ENCODE measurements at regions not wholly inside any gene's neighbourhood (a gene's known extent, or its start where the extent isn't known, plus 50 kb on each side); places are given as distances from the start of the nearest gene placed in this dataset.

GRCh38 chr18:43482136-43482535, 204.8 kb upstream of the SYT4 start:
- DNase-seq (ENCODE audit: low read depth) = no peak

- no peak for DNase-seq (ENCODE audit: low read depth)
Measured at GRCh38 chr18:43482600-43482999, 205.3 kb upstream of the SYT4 start.

- DNase-seq (ENCODE audit: low read depth) = no peak
Measured at GRCh38 chr18:43484710-43485109, 207.4 kb upstream of the SYT4 start.

- DNase-seq (ENCODE audit: low read depth) = no peak
Measured at GRCh38 chr18:43485545-43485963, 208.3 kb upstream of the SYT4 start.

GRCh38 chr18:43486462-43486861, 209.2 kb upstream of the SYT4 start:
- no peak for DNase-seq (ENCODE audit: low read depth)

- DNase-seq (ENCODE audit: low read depth) = no peak
Measured at GRCh38 chr18:43501099-43501498, 223.8 kb upstream of the SYT4 start.

- no peak for DNase-seq (ENCODE audit: low read depth)
Measured at GRCh38 chr18:43506935-43507334, 229.6 kb upstream of the SYT4 start.

- DNase-seq (ENCODE audit: low read depth) = no peak
Measured at GRCh38 chr18:43507842-43508481, 230.7 kb upstream of the SYT4 start.

GRCh38 chr18:43514747-43515146, 237.5 kb upstream of the SYT4 start:
- no peak for DNase-seq (ENCODE audit: low read depth)

- DNase-seq (ENCODE audit: low read depth) = no peak
Measured at GRCh38 chr18:43515481-43515880, 238.2 kb upstream of the SYT4 start.

- DNase-seq (ENCODE audit: low read depth) = no peak
Measured at GRCh38 chr18:43524260-43524659, 247.0 kb upstream of the SYT4 start.

- DNase-seq (ENCODE audit: low read depth) = no peak
Measured at GRCh38 chr18:43525169-43525568, 247.9 kb upstream of the SYT4 start.

GRCh38 chr18:43526426-43527145, 249.3 kb upstream of the SYT4 start:
- DNase-seq (ENCODE audit: low read depth) = no peak

GRCh38 chr18:43531438-43531837, 254.1 kb upstream of the SYT4 start:
- no peak for DNase-seq (ENCODE audit: low read depth)

GRCh38 chr18:43533371-43533770, 256.1 kb upstream of the SYT4 start:
- DNase-seq (ENCODE audit: low read depth) = no peak

- DNase-seq (ENCODE audit: low read depth) = no peak
Measured at GRCh38 chr18:43534511-43534910, 257.2 kb upstream of the SYT4 start.

- DNase-seq (ENCODE audit: low read depth) = no peak
Measured at GRCh38 chr18:43539862-43540261, 262.6 kb upstream of the SYT4 start.

GRCh38 chr18:43542016-43542415, 264.7 kb upstream of the SYT4 start:
- no peak for DNase-seq (ENCODE audit: low read depth)

- DNase-seq (ENCODE audit: low read depth) = no peak
Measured at GRCh38 chr18:43543236-43543635, 265.9 kb upstream of the SYT4 start.

- DNase-seq (ENCODE audit: low read depth) = no peak
Measured at GRCh38 chr18:43547456-43547855, 270.2 kb upstream of the SYT4 start.

GRCh38 chr18:43559507-43559906, 282.2 kb upstream of the SYT4 start:
- DNase-seq (ENCODE audit: low read depth) = no peak

GRCh38 chr18:43563780-43564179, 286.5 kb upstream of the SYT4 start:
- no peak for DNase-seq (ENCODE audit: low read depth)

- no peak for DNase-seq (ENCODE audit: low read depth)
Measured at GRCh38 chr18:43570593-43570992, 293.3 kb upstream of the SYT4 start.

Measured in stimulated activated CD8-positive, alpha-beta memory T cell treated with anti-CD3 and anti-CD28 coated beads, Interleukin-4, amount 100 ng/mL, for 24 hours (primary cell).